ENCODE measurements at regions not wholly inside any gene's neighbourhood (a gene's known extent, or its start where the extent isn't known, plus 50 kb on each side); places are given as distances from the start of the nearest gene placed in this dataset.

GRCh38 chr10:110416776-110417711 is 80.7 kb upstream of the DUSP5 start:
- Histone ChIP-seq H3K9ac (ENCODE audit: low read length) (no peak overlapping the region), H3K9me2 (ENCODE audit: low read depth, low read length) (no peaks in the 10 kb centered on the region), H3K9me3 (ENCODE audit: low read length) (no peaks in the 10 kb centered on the region), H3F3A (ENCODE audit: insufficient read depth, low read length) (peaks cover 15% of the 10 kb centered on the region; the same call in 1 of the 2 replicates), H3K27me3 (ENCODE audit: insufficient read depth, low read length) (no peaks in the 10 kb centered on the region), H3K4me3 (ENCODE audit: low read depth, low read length, poor library complexity, severe bottlenecking) (no peak overlapping the region), H4K20me1 (ENCODE audit: insufficient read depth, low read length) (no peaks in the 10 kb centered on the region), H3K36me3 (ENCODE audit: insufficient read depth, low read length) (no peaks in the 10 kb centered on the region), H2AFZ (ENCODE audit: low read length) (no peak overlapping the region), H3K27ac (ENCODE audit: low read depth, low read length, poor library complexity, severe bottlenecking) (peak overlapping the region; percentile 41), H3K4me2 (ENCODE audit: low read length) (no peak overlapping the region), H3K79me2 (ENCODE audit: insufficient read depth, low read length) (no peaks in the 10 kb centered on the region), H3K4me1 (ENCODE audit: insufficient read depth, low read length, severe bottlenecking) (peaks cover 89% of the 10 kb centered on the region)
- TF ChIP-seq EZH2 (IDR thresholded peaks at IDR 0.05; ENCODE audit: borderline replicate concordance, low read length), result no peak
- TF ChIP-seq, protein P1, sequence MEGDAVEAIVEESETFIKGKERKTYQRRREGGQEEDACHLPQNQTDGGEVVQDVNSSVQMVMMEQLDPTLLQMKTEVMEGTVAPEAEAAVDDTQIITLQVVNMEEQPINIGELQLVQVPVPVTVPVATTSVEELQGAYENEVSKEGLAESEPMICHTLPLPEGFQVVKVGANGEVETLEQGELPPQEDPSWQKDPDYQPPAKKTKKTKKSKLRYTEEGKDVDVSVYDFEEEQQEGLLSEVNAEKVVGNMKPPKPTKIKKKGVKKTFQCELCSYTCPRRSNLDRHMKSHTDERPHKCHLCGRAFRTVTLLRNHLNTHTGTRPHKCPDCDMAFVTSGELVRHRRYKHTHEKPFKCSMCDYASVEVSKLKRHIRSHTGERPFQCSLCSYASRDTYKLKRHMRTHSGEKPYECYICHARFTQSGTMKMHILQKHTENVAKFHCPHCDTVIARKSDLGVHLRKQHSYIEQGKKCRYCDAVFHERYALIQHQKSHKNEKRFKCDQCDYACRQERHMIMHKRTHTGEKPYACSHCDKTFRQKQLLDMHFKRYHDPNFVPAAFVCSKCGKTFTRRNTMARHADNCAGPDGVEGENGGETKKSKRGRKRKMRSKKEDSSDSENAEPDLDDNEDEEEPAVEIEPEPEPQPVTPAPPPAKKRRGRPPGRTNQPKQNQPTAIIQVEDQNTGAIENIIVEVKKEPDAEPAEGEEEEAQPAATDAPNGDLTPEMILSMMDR (IDR thresholded peaks at IDR 0.05; ENCODE audit: low read length), result no peak

DNA sequence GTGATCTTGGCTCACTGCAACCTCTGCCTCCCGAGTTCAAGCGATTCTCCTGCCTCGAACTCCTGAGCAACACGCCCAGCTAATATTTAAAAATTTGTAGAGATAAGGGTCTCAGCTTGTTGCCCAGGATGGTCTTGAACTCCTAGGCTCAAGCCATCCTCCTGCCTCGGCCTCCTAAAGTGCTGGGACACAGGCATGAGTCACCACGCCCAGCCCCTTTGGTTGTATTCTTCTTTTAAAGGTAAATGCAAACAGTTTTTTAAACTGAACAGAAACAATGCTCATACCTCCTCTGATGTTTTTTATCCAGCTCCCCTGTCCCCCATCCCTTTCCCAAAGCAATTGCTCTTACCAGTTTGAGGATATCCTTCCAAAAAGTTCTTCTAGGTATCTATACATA is 79.5 kb upstream of the DUSP5 start:
- Histone ChIP-seq H3K27me3 (ENCODE audit: insufficient read depth, low read length) (no peaks in the 10 kb centered on the region), H3K27ac (ENCODE audit: low read depth, low read length, poor library complexity, severe bottlenecking) (no peak overlapping the region), H3K4me1 (ENCODE audit: insufficient read depth, low read length, severe bottlenecking) (peaks cover 85% of the 10 kb centered on the region), H3K36me3 (ENCODE audit: insufficient read depth, low read length) (no peaks in the 10 kb centered on the region), H4K20me1 (ENCODE audit: insufficient read depth, low read length) (no peaks in the 10 kb centered on the region), H3K9ac (ENCODE audit: low read length) (no peak overlapping the region), H2AFZ (ENCODE audit: low read length) (no peak overlapping the region), H3K79me2 (ENCODE audit: insufficient read depth, low read length) (no peaks in the 10 kb centered on the region), H3K4me2 (ENCODE audit: low read length) (no peak overlapping the region), H3K9me2 (ENCODE audit: low read depth, low read length) (no peaks in the 10 kb centered on the region), H3F3A (ENCODE audit: insufficient read depth, low read length) (peaks cover 10% of the 10 kb centered on the region; the same call in 1 of the 2 replicates), H3K4me3 (ENCODE audit: low read depth, low read length, poor library complexity, severe bottlenecking) (no peak overlapping the region), H3K9me3 (ENCODE audit: low read length) (no peaks in the 10 kb centered on the region)
- no peak for TF ChIP-seq EZH2 (IDR thresholded peaks at IDR 0.05; ENCODE audit: borderline replicate concordance, low read length)
- TF ChIP-seq, protein P1 (IDR thresholded peaks at IDR 0.05; ENCODE audit: low read length), result no peak

GRCh38 chr10:110419265-110419664 is 78.4 kb upstream of the DUSP5 start:
- no peaks in the 10 kb centered on the region for H3K9me3 ChIP-seq (ENCODE audit: low read length)
- H3K9ac ChIP-seq (ENCODE audit: low read length), result no peak overlapping the region; the same call in 1 of the 2 replicates
- H3K9me2 ChIP-seq (ENCODE audit: low read depth, low read length), result no peaks in the 10 kb centered on the region
- no peak overlapping the region for H2AFZ ChIP-seq (ENCODE audit: low read length)
- no peaks in the 10 kb centered on the region for H3K36me3 ChIP-seq (ENCODE audit: insufficient read depth, low read length)
- no peak for TF ChIP-seq EZH2 (IDR thresholded peaks at IDR 0.05; ENCODE audit: borderline replicate concordance, low read length)
- TF ChIP-seq, protein P1 (IDR thresholded peaks at IDR 0.05; ENCODE audit: low read length), result no peak
- 0 out of 2 replicates have a peak, but pooled peaks cover 5% of the 10 kb centered on the region for H3F3A ChIP-seq (ENCODE audit: insufficient read depth, low read length)
- peak overlapping the region; percentile 67 for H3K27ac ChIP-seq (ENCODE audit: low read depth, low read length, poor library complexity, severe bottlenecking)
- peaks cover 82% of the 10 kb centered on the region for H3K4me1 ChIP-seq (ENCODE audit: insufficient read depth, low read length, severe bottlenecking)
- H3K4me3 ChIP-seq (ENCODE audit: low read depth, low read length, poor library complexity, severe bottlenecking), result no peak overlapping the region
- H3K27me3 ChIP-seq (ENCODE audit: insufficient read depth, low read length), result no peaks in the 10 kb centered on the region
- H4K20me1 ChIP-seq (ENCODE audit: insufficient read depth, low read length), result no peaks in the 10 kb centered on the region
- H3K79me2 ChIP-seq (ENCODE audit: insufficient read depth, low read length), result no peaks in the 10 kb centered on the region
- no peak overlapping the region for H3K4me2 ChIP-seq (ENCODE audit: low read length)

Measured in OCI-LY1 (cell line).